HG03432 (cell line): ENCODE measurements at regions not wholly inside any gene's neighbourhood (a gene's known extent, or its start where the extent isn't known, plus 50 kb on each side); places are given as distances from the start of the nearest gene placed in this dataset.

Experiments used
- ATAC-seq: cut with Tn5 transposase; IDR thresholded peaks from one replicate; pipeline ENCODE4 v1.9.1; 2021; ENCODE audit warnings: mild to moderate bottlenecking, moderate library complexity; ENCODE audit not compliant: unreplicated experiment

- ATAC-seq = no peak
These were observed 1217.0 kb upstream of the ZEB2 start for GRCh38 chr2:145736871-145737270.

- no peak for ATAC-seq
These were observed 1211.5 kb upstream of the ZEB2 start for GRCh38 chr2:145731467-145731866.

- ATAC-seq = no peak
These were observed 1210.3 kb upstream of the ZEB2 start for GRCh38 chr2:145729993-145730770.

GRCh38 chr2:145729481-145729880, 1209.6 kb upstream of the ZEB2 start:
- ATAC-seq = no peak

- no peak for ATAC-seq
These were observed 1208.6 kb upstream of the ZEB2 start for GRCh38 chr2:145728511-145728910.

- no peak for ATAC-seq
These were observed 1206.0 kb upstream of the ZEB2 start for GRCh38 chr2:145725876-145726275.

GRCh38 chr2:145724311-145724898, 1204.5 kb upstream of the ZEB2 start:
- ATAC-seq = no peak

- ATAC-seq = no peak
These were observed 1204.0 kb upstream of the ZEB2 start for GRCh38 chr2:145723872-145724271.

GRCh38 chr2:145721681-145722080, 1201.8 kb upstream of the ZEB2 start:
- no peak for ATAC-seq

GRCh38 chr2:145715601-145716000, 1195.7 kb upstream of the ZEB2 start:
- no peak for ATAC-seq

- no peak for ATAC-seq
These were observed 1190.4 kb upstream of the ZEB2 start for GRCh38 chr2:145710303-145710702.

- ATAC-seq = no peak
These were observed 1182.4 kb upstream of the ZEB2 start for GRCh38 chr2:145702305-145702704.

- ATAC-seq = peak; percentile 91
These were observed 1173.1 kb upstream of the ZEB2 start for GRCh38 chr2:145692971-145693478.

- no peak for ATAC-seq
These were observed 1171.7 kb upstream of the ZEB2 start for GRCh38 chr2:145691659-145692058.

- ATAC-seq = no peak
These were observed 1170.4 kb upstream of the ZEB2 start for GRCh38 chr2:145690183-145690778.

GRCh38 chr2:145689277-145689676, 1169.4 kb upstream of the ZEB2 start:
- ATAC-seq = no peak

GRCh38 chr2:145688156-145688555, 1168.2 kb upstream of the ZEB2 start:
- peak; percentile 35 for ATAC-seq

- ATAC-seq = peak; percentile 42
These were observed 1167.7 kb upstream of the ZEB2 start for GRCh38 chr2:145687442-145688134.

- no peak for ATAC-seq
These were observed 1165.6 kb upstream of the ZEB2 start for GRCh38 chr2:145685383-145686050.

- ATAC-seq = no peak
These were observed 1162.7 kb upstream of the ZEB2 start for GRCh38 chr2:145682546-145683157.
